IMR-90 (cell line): ENCODE measurements at regions not wholly inside any gene's neighbourhood (a gene's known extent, or its start where the extent isn't known, plus 50 kb on each side); places are given as distances from the start of the nearest gene placed in this dataset.

ENCODE experiments used
- ATAC-seq: fragments of 200-7000 bp; cut with Tn5 transposase; 2 replicates; pipeline ENCODE4 v1.9.1; 2020; ENCODE audit warnings: low read depth, mild to moderate bottlenecking, moderate library complexity
- BruUV-seq: library from RNA; stranded (reverse); fragments of 400-500 nt; replicated peaks from 2 replicates; lab custom pipeline; 2021; lab: Mats Ljungman, UMichigan
- CTCF ChIA-PET: fragments of 300-600 bp; formaldehyde crosslinking; extraction: SDS; loops from one replicate; lab custom pipeline; 2021; ENCODE audit warnings: antibody characterized with exemption; lab: Yijun Ruan, JAX
- POLR2A ChIA-PET: fragments of 300-600 bp; sonication (Branson Sonifier 250); formaldehyde crosslinking; loops from one replicate; lab custom pipeline; 2022; ENCODE audit warnings: antibody characterized with exemption; ENCODE audit not compliant: unreplicated experiment; lab: Charles Lee
- DNase-seq: peaks from one replicate; pipeline ENCODE4 v3.0.0; 2013
- H2AFZ ChIP-seq: replicated peaks from 2 replicates; pipeline ENCODE3; 2013; ENCODE audit warnings: low read length, mild to moderate bottlenecking; ENCODE audit not compliant: poor library complexity
- H2AK5ac ChIP-seq: 2 replicates; pipeline ENCODE4 v1.6.1; 2013; ENCODE audit warnings: low read depth, low read length, inconsistent platforms
- H2AK9ac ChIP-seq: replicated peaks from 2 replicates; pipeline ENCODE3; 2013; ENCODE audit warnings: mild to moderate bottlenecking, low read depth, low read length, moderate library complexity; ENCODE audit not compliant: poor library complexity
- H2BK120ac ChIP-seq: 2 replicates; pipeline ENCODE4 v1.6.1; 2013; ENCODE audit warnings: low read depth, low read length, inconsistent platforms
- H2BK15ac ChIP-seq: 3 replicates; pipeline ENCODE4 v1.6.1; 2013; ENCODE audit warnings: low read depth, low read length, inconsistent platforms
- H2BK20ac ChIP-seq: 2 replicates; pipeline ENCODE4 v1.6.1; 2013; ENCODE audit warnings: low read depth, mild to moderate bottlenecking, inconsistent platforms, low read length, moderate library complexity
- H2BK5ac ChIP-seq: 2 replicates; pipeline ENCODE4 v1.6.1; 2013; ENCODE audit warnings: mild to moderate bottlenecking, low read depth, low read length, inconsistent platforms; ENCODE audit not compliant: poor library complexity, severe bottlenecking
- H3K14ac ChIP-seq: replicated peaks from 2 replicates; pipeline ENCODE4 v1.6.1; 2013; ENCODE audit warnings: low read depth, low read length, inconsistent platforms
- H3K18ac ChIP-seq: 2 replicates; pipeline ENCODE4 v1.6.1; 2013; ENCODE audit warnings: low read depth, low read length, control low read depth
- H3K23ac ChIP-seq: 2 replicates; pipeline ENCODE4 v1.6.1; 2013; ENCODE audit warnings: low read depth, low read length, inconsistent platforms
- H3K27ac ChIP-seq: 2 replicates; pipeline ENCODE4 v1.5.1; 2013; ENCODE audit warnings: mild to moderate bottlenecking, control low read depth, low read length; ENCODE audit not compliant: insufficient read depth
- H3K27me3 ChIP-seq: 2 replicates; pipeline ENCODE4 v1.6.1; 2013; ENCODE audit warnings: low read length; ENCODE audit not compliant: control insufficient read depth, insufficient read depth
- H3K36me3 ChIP-seq: 2 replicates; pipeline ENCODE4 v1.6.1; 2013; ENCODE audit warnings: low read length, mixed read lengths; ENCODE audit not compliant: control insufficient read depth, insufficient read depth
- H3K4ac ChIP-seq: 2 replicates; pipeline ENCODE4 v1.6.1; 2013; ENCODE audit warnings: low read depth, low read length, inconsistent platforms
- H3K4me1 ChIP-seq: 2 replicates; pipeline ENCODE4 v1.6.1; 2013; ENCODE audit warnings: low read length, mixed read lengths; ENCODE audit not compliant: control insufficient read depth, insufficient read depth
- H3K4me2 ChIP-seq: 2 replicates; pipeline ENCODE4 v1.6.1; 2013; ENCODE audit warnings: low read depth, mild to moderate bottlenecking, control low read depth, low read length, moderate library complexity
- H3K4me3 ChIP-seq: 2 replicates; pipeline ENCODE4 v1.5.1; 2013; ENCODE audit warnings: low read depth, mild to moderate bottlenecking, control low read depth, low read length, moderate library complexity; ENCODE audit not compliant: insufficient read depth
- H3K56ac ChIP-seq: 2 replicates; pipeline ENCODE4 v1.6.1; 2013; ENCODE audit warnings: low read length, inconsistent platforms; ENCODE audit not compliant: insufficient read depth; ENCODE audit errors: extremely low read depth
- H3K79me1 ChIP-seq, 2 experiments: 2 replicates each; pipeline ENCODE4 v1.6.1; 2013; ENCODE audit warnings: low read length in 2 of 2, inconsistent platforms in 1 of 2, low read depth in 1 of 2
- H3K9ac ChIP-seq: 2 replicates; pipeline ENCODE4 v1.6.1; 2013; ENCODE audit warnings: low read depth, low read length, control low read depth
- H3K9me1 ChIP-seq: 2 replicates; pipeline ENCODE4 v1.6.1; 2013; ENCODE audit warnings: low read length, inconsistent platforms; ENCODE audit not compliant: insufficient read depth
- H3K9me3 ChIP-seq: 2 replicates; pipeline ENCODE4 v1.6.1; 2013; ENCODE audit warnings: low read length; ENCODE audit not compliant: control insufficient read depth, insufficient read depth
- H4K20me1 ChIP-seq: 2 replicates; pipeline ENCODE4 v1.6.1; 2013; ENCODE audit warnings: low read length, inconsistent platforms; ENCODE audit not compliant: insufficient read depth
- H4K5ac ChIP-seq: 2 replicates; pipeline ENCODE4 v1.6.1; 2013; ENCODE audit warnings: mild to moderate bottlenecking, low read depth, low read length, control low read depth
- H4K8ac ChIP-seq, 2 experiments: 2 replicates each; pipeline ENCODE4 v1.6.1; 2013; ENCODE audit warnings: low read depth in 2 of 2, low read length in 2 of 2, control low read depth in 1 of 2, inconsistent platforms in 1 of 2
- H4K91ac ChIP-seq: 2 replicates; pipeline ENCODE4 v1.6.1; 2013; ENCODE audit warnings: low read depth, low read length, inconsistent platforms; ENCODE audit not compliant: insufficient read depth
- BHLHE40 ChIP-seq: fragments of 150-350 bp; IDR thresholded peaks from 2 replicates; pipeline ENCODE4 v1.6.1; 2016; ENCODE audit warnings: mild to moderate bottlenecking, low read depth, low read length
- CEBPB ChIP-seq: IDR thresholded peaks from 2 replicates; pipeline ENCODE4 v1.6.1; 2012; ENCODE audit warnings: low read depth, low read length, improper control_type of control experiment
- CHD1 ChIP-seq: IDR thresholded peaks from 2 replicates; pipeline ENCODE4 v1.6.1; 2012; ENCODE audit warnings: low read depth, low read length, improper control_type of control experiment
- CTCF ChIP-seq: conservative IDR thresholded peaks from 2 replicates; pipeline ENCODE4 v1.5.1; 2012; ENCODE audit warnings: mild to moderate bottlenecking, low read depth, low read length, improper control_type of control experiment
- FOS ChIP-seq: fragments of 150-350 bp; IDR thresholded peaks from 2 replicates; pipeline ENCODE4 v1.6.1; 2016; ENCODE audit warnings: low read depth, low read length
- MAFK ChIP-seq: IDR thresholded peaks from 2 replicates; pipeline ENCODE4 v1.6.1; 2012; ENCODE audit warnings: low read depth, low read length, improper control_type of control experiment
- MAZ ChIP-seq: IDR thresholded peaks from 2 replicates; pipeline ENCODE4 v1.6.1; 2012; ENCODE audit warnings: low read depth, mild to moderate bottlenecking, low read length, improper control_type of control experiment, moderate library complexity, borderline replicate concordance
- MXI1 ChIP-seq: IDR thresholded peaks from 2 replicates; pipeline ENCODE4 v1.6.1; 2012; ENCODE audit warnings: low read depth, mild to moderate bottlenecking, low read length, moderate library complexity, borderline replicate concordance
- NFE2L2 ChIP-seq: fragments of 150-350 bp; IDR thresholded peaks from 2 replicates; pipeline ENCODE4 v1.6.1; 2016; ENCODE audit warnings: low read depth, mild to moderate bottlenecking, low read length
- POLR2A ChIP-seq: IDR thresholded peaks from 2 replicates; pipeline ENCODE4 v1.6.1; 2012; ENCODE audit warnings: mild to moderate bottlenecking, low read depth, low read length
- RAD21 ChIP-seq: IDR thresholded peaks from 2 replicates; pipeline ENCODE4 v1.6.1; 2012; ENCODE audit warnings: low read length, improper control_type of control experiment
- RCOR1 ChIP-seq: IDR thresholded peaks from 2 replicates; pipeline ENCODE4 v1.6.1; 2012; ENCODE audit warnings: mild to moderate bottlenecking, low read length, improper control_type of control experiment; ENCODE audit not compliant: insufficient replicate concordance
- RFX5 ChIP-seq: IDR thresholded peaks from 2 replicates; pipeline ENCODE4 v1.8.0; 2012; ENCODE audit warnings: low read depth, mild to moderate bottlenecking, low read length, moderate library complexity
- SMC3 ChIP-seq: fragments of 150-350 bp; IDR thresholded peaks from 2 replicates; pipeline ENCODE4 v1.6.1; 2016; ENCODE audit warnings: low read depth, mild to moderate bottlenecking, antibody characterized with exemption, low read length, moderate library complexity
- USF2 ChIP-seq: fragments of 150-350 bp; IDR thresholded peaks from 2 replicates; pipeline ENCODE4 v1.6.1; 2017; ENCODE audit warnings: mild to moderate bottlenecking, antibody characterized with exemption, low read length, low read depth
- WGBS, 2 experiments: methylation state at CpG; one replicate each; pipeline versions ENCODE4 v1.1.5 to v1.1.7; 2013; ENCODE audit warnings: missing lambda C conversion rate in 2 of 2; ENCODE audit not compliant: insufficient read length in 1 of 2; ENCODE audit errors: extremely low coverage in 2 of 2; 5-methylcytosine and 5-hydroxymethylcytosine counted together
- dilution Hi-C: fragments of 300-500 bp; cut with HindIII; formaldehyde crosslinking; loops from one replicate; pipeline ENCODE4 v1.14.3; 2018; ENCODE audit warnings: low sequenced_read_pairs; ENCODE audit not compliant: unreplicated experiment
- in situ Hi-C: fragments of 300-500 bp; cut with MboI; formaldehyde crosslinking; loops from 3 replicates; pipeline ENCODE4 v1.14.3; 2019; ENCODE audit warnings: low sequenced_read_pairs, inconsistent platforms, mixed read lengths
- intact Hi-C: fragments of 100-400 bp; cut with micrococcal nuclease; formaldehyde crosslinking; loops from 2 replicates; pipeline ENCODE4 v1.10.0; 2022
- TF ChIP-seq, protein P1 (sequence below): fragments of 150-350 bp; IDR thresholded peaks from 2 replicates; pipeline ENCODE4 v1.6.1; 2016; ENCODE audit warnings: low read depth, mild to moderate bottlenecking, low read length, moderate library complexity, borderline replicate concordance

DNA sequence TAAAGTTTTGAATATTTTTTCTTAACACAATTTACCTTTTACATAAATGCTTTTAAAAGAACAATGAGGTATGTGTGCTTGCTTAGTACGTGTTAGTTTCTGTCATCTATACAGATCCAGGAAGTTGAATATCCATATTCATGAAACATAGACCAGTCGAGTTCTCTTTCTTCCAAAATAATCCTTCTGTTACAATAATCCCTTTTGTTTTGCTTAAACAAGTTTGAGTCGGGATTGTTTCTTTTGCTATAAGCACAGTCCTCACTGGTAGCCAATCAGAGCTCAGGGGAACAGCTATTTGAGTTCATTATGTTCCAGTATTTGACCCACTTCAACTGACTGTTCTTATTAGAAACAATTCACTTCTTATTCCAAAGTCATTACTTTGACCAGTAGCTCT lies 214.7 kb upstream of the FLRT2 start:
- CTCF ChIA-PET = interaction anchor here (0.9 to 1.3 kb wide), 2 partner anchors 10 to 213 kb away, joined by 3 to 4 read pairs; no protein-coding TSS in a partner anchor
- Histone ChIP-seq H4K20me1 (no peaks in the 10 kb centered on the region), H3K14ac (no peak overlapping the region), H4K91ac (no peak overlapping the region), H3K9ac (no peak overlapping the region), H4K8ac (no peak overlapping the region), H3K4me2 (no peak overlapping the region), H2BK15ac (no peak overlapping the region), H2AK9ac (no peak overlapping the region), H3K9me1 (no peaks in the 10 kb centered on the region), H3K18ac (no peak overlapping the region), H3K9me3 (no peaks in the 10 kb centered on the region), H3K4me1 (peaks cover 2% of the 10 kb centered on the region; the same call in 1 of the 2 replicates), H3K36me3 (no peaks in the 10 kb centered on the region), H3K23ac (no peak overlapping the region), H3K4me3 (no peak overlapping the region), H3K27ac (no peak overlapping the region), H3K79me1 (no peaks in the 10 kb centered on the region), H2BK20ac (no peak overlapping the region), H4K5ac (no peak overlapping the region), H2BK120ac (no peak overlapping the region), H3K56ac (no peak overlapping the region), H2AK5ac (no peak overlapping the region), H3K27me3 (no peaks in the 10 kb centered on the region), H2BK5ac (no peak overlapping the region), H3K4ac (no peak overlapping the region), H2AFZ (no peak overlapping the region)
- in situ Hi-C loops (no loop called here), intact Hi-C loops (loop anchor here (10.0 kb wide), 1 partner anchor 210 kb away; no protein-coding TSS in a partner anchor), dilution Hi-C loops (no loop called here)
- ATAC-seq (no peak), DNase-seq (no peak)
- no peak for TF ChIP-seq POLR2A
- no peak for TF ChIP-seq NFE2L2
- TF ChIP-seq CTCF = no peak
- no peak for TF ChIP-seq BHLHE40
- TF ChIP-seq MAZ = no peak
- no peak for TF ChIP-seq RCOR1
- TF ChIP-seq FOS = no peak
- TF ChIP-seq SMC3 = no peak
- no peak for TF ChIP-seq RFX5
- TF ChIP-seq RAD21 = no peak
- TF ChIP-seq, protein P1, sequence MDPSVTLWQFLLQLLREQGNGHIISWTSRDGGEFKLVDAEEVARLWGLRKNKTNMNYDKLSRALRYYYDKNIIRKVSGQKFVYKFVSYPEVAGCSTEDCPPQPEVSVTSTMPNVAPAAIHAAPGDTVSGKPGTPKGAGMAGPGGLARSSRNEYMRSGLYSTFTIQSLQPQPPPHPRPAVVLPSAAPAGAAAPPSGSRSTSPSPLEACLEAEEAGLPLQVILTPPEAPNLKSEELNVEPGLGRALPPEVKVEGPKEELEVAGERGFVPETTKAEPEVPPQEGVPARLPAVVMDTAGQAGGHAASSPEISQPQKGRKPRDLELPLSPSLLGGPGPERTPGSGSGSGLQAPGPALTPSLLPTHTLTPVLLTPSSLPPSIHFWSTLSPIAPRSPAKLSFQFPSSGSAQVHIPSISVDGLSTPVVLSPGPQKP = no peak
- no peak for TF ChIP-seq MAFK
- no peak for TF ChIP-seq USF2
- TF ChIP-seq MXI1 = no peak
- no peak for TF ChIP-seq CHD1
- TF ChIP-seq CEBPB = no peak
- WGBS, 2 experiments = 67% methylated on average over 1 of the region's 3 CpGs; no CpG with 5 or more reads in 1 of the 2 experiments
- BruUV-seq = no TSS peak
- POLR2A ChIA-PET = no interaction called here
